BLaER1 (cell line): ENCODE measurements at regions not wholly inside any gene's neighbourhood (a gene's known extent, or its start where the extent isn't known, plus 50 kb on each side); places are given as distances from the start of the nearest gene placed in this dataset.

Experiments used
- H3K27ac ChIP-seq: shearing (Covaris generic); formaldehyde crosslinking; 2 replicates; pipeline ENCODE4 v1.8.1; 2022
- H3K27me3 ChIP-seq: shearing (Covaris generic); formaldehyde crosslinking; 2 replicates; pipeline ENCODE4 v1.8.1; 2022
- H3K36me3 ChIP-seq: shearing (Covaris generic); formaldehyde crosslinking; 2 replicates; pipeline ENCODE4 v1.8.1; 2022
- H3K4me1 ChIP-seq: shearing (Covaris generic); formaldehyde crosslinking; 2 replicates; pipeline ENCODE4 v1.8.1; 2022
- H3K4me2 ChIP-seq: shearing (Covaris generic); formaldehyde crosslinking; 2 replicates; pipeline ENCODE4 v1.8.1; 2022
- H3K4me3 ChIP-seq: shearing (Covaris generic); formaldehyde crosslinking; 2 replicates; pipeline ENCODE4 v1.8.1; 2022
- H3K9ac ChIP-seq: shearing (Covaris generic); formaldehyde crosslinking; 2 replicates; pipeline ENCODE4 v1.8.1; 2022
- H3K9me3 ChIP-seq: shearing (Covaris generic); formaldehyde crosslinking; 2 replicates; pipeline ENCODE4 v1.8.1; 2022
- H4K20me1 ChIP-seq: shearing (Covaris generic); formaldehyde crosslinking; 2 replicates; pipeline ENCODE4 v1.8.1; 2022
- Cebpa-rat ChIP-seq: shearing (Covaris generic); IDR thresholded peaks from 2 replicates; pipeline ENCODE4 v1.8.1; 2022

GRCh38 chr10:130409931-130410330 is 273.7 kb downstream of the GLRX3 start:
- TF ChIP-seq Cebpa-rat = no peak
- Histone ChIP-seq H3K9me3 (no peaks in the 10 kb centered on the region), H3K4me2 (no peak overlapping the region), H3K4me3 (no peak overlapping the region), H3K4me1 (peaks cover 14% of the 10 kb centered on the region), H3K36me3 (no peaks in the 10 kb centered on the region), H3K9ac (no peak overlapping the region), H3K27me3 (no peaks in the 10 kb centered on the region), H3K27ac (no peak overlapping the region), H4K20me1 (no peaks in the 10 kb centered on the region)

GRCh38 chr10:130411496-130412085 is 275.4 kb downstream of the GLRX3 start:
- Histone ChIP-seq H3K4me3 (no peak overlapping the region), H3K4me1 (peaks cover 14% of the 10 kb centered on the region), H4K20me1 (no peaks in the 10 kb centered on the region), H3K36me3 (no peaks in the 10 kb centered on the region), H3K27ac (no peak overlapping the region), H3K27me3 (no peaks in the 10 kb centered on the region), H3K4me2 (peak overlapping the region; percentile 44), H3K9ac (no peak overlapping the region), H3K9me3 (no peaks in the 10 kb centered on the region)
- TF ChIP-seq Cebpa-rat = no peak

GRCh38 chr10:130412317-130412716 is 276.1 kb downstream of the GLRX3 start:
- Histone ChIP-seq H3K4me2 (peak overlapping the region; percentile 44), H4K20me1 (no peaks in the 10 kb centered on the region), H3K9me3 (no peaks in the 10 kb centered on the region), H3K9ac (no peak overlapping the region), H3K4me1 (peaks cover 14% of the 10 kb centered on the region), H3K36me3 (no peaks in the 10 kb centered on the region), H3K4me3 (no peak overlapping the region), H3K27ac (no peak overlapping the region), H3K27me3 (no peaks in the 10 kb centered on the region)
- no peak for TF ChIP-seq Cebpa-rat

GRCh38 chr10:130416334-130417150 is 280.4 kb downstream of the GLRX3 start:
- Histone ChIP-seq H4K20me1 (no peaks in the 10 kb centered on the region), H3K27me3 (no peaks in the 10 kb centered on the region), H3K27ac (no peak overlapping the region), H3K4me2 (no peak overlapping the region), H3K36me3 (no peaks in the 10 kb centered on the region), H3K4me1 (peaks cover 11% of the 10 kb centered on the region), H3K9ac (no peak overlapping the region), H3K9me3 (no peaks in the 10 kb centered on the region), H3K4me3 (no peak overlapping the region)
- TF ChIP-seq Cebpa-rat = no peak

- H3K9ac ChIP-seq = no peak overlapping the region
- H3K4me3 ChIP-seq = no peak overlapping the region
- H3K4me1 ChIP-seq = no peaks in the 10 kb centered on the region
- H3K27me3 ChIP-seq = no peaks in the 10 kb centered on the region
- no peak overlapping the region for H3K27ac ChIP-seq
- H3K9me3 ChIP-seq = no peaks in the 10 kb centered on the region
- no peak overlapping the region for H3K4me2 ChIP-seq
- no peaks in the 10 kb centered on the region for H3K36me3 ChIP-seq
- no peaks in the 10 kb centered on the region for H4K20me1 ChIP-seq
- TF ChIP-seq Cebpa-rat = no peak
Observed at GRCh38 chr10:130418731-130419130, 282.5 kb downstream of the GLRX3 start.

GRCh38 chr10:130421909-130422308 is 285.7 kb downstream of the GLRX3 start:
- no peak for TF ChIP-seq Cebpa-rat
- Histone ChIP-seq H3K4me3 (no peak overlapping the region), H3K9me3 (no peaks in the 10 kb centered on the region), H4K20me1 (no peaks in the 10 kb centered on the region), H3K4me2 (no peak overlapping the region), H3K36me3 (no peaks in the 10 kb centered on the region), H3K4me1 (no peaks in the 10 kb centered on the region), H3K9ac (no peak overlapping the region), H3K27me3 (no peaks in the 10 kb centered on the region), H3K27ac (no peak overlapping the region)

GRCh38 chr10:130422366-130423324 is 286.5 kb downstream of the GLRX3 start:
- H3K36me3 ChIP-seq = no peaks in the 10 kb centered on the region
- H4K20me1 ChIP-seq = no peaks in the 10 kb centered on the region
- no peaks in the 10 kb centered on the region for H3K27me3 ChIP-seq
- H3K4me1 ChIP-seq = no peaks in the 10 kb centered on the region
- no peaks in the 10 kb centered on the region for H3K9me3 ChIP-seq
- no peak overlapping the region for H3K4me3 ChIP-seq
- H3K27ac ChIP-seq = no peak overlapping the region
- H3K9ac ChIP-seq = no peak overlapping the region
- TF ChIP-seq Cebpa-rat = no peak
- no peak overlapping the region for H3K4me2 ChIP-seq

GRCh38 chr10:130423455-130424305 is 287.5 kb downstream of the GLRX3 start:
- Histone ChIP-seq H3K27me3 (no peaks in the 10 kb centered on the region), H3K36me3 (no peaks in the 10 kb centered on the region), H3K9me3 (no peaks in the 10 kb centered on the region), H3K4me1 (no peaks in the 10 kb centered on the region), H3K4me2 (no peak overlapping the region), H3K9ac (no peak overlapping the region), H3K4me3 (no peak overlapping the region), H4K20me1 (no peaks in the 10 kb centered on the region), H3K27ac (no peak overlapping the region)
- no peak for TF ChIP-seq Cebpa-rat

- Histone ChIP-seq H4K20me1 (no peaks in the 10 kb centered on the region), H3K4me3 (no peak overlapping the region), H3K27ac (no peak overlapping the region), H3K4me2 (no peak overlapping the region), H3K9me3 (no peaks in the 10 kb centered on the region), H3K27me3 (no peaks in the 10 kb centered on the region), H3K9ac (no peak overlapping the region), H3K36me3 (no peaks in the 10 kb centered on the region), H3K4me1 (no peaks in the 10 kb centered on the region)
- no peak for TF ChIP-seq Cebpa-rat
Observed at GRCh38 chr10:130424418-130424817, 288.2 kb downstream of the GLRX3 start.
